RKO (cell line): ENCODE measurements at regions not wholly inside any gene's neighbourhood (a gene's known extent, or its start where the extent isn't known, plus 50 kb on each side); places are given as distances from the start of the nearest gene placed in this dataset.
A peak's percentile ranks its signal among the peaks of the same experiment; 100 is the strongest.

Experiments used
- DNase-seq: peaks from one replicate; pipeline ENCODE4 v3.0.0-alpha.2; 2016; ENCODE audit warnings: low spot score

- DNase-seq, result no peak
Measured at GRCh38 chr20:19807946-19808330, 49.9 kb downstream of the RIN2 start.

DNA sequence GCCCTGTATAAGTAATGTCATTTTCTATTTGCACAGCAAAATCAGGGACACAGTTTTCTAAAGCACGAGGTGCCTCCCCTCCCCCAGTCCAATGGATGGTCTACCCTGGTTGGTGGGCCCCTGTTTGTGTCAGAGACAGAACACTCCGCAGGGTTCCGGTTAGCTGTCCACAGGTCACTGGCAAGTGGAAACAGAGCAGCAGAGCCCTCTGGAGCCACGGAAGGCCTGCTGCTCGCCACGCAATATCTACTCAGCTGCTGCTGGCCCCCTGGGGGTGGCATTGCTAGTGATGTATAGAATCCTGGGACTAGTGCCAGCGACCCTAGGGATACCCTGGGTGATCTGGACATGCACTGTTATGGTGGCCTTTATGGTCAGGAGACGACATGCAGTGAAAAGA, 50.4 kb downstream of the RIN2 start:
- no peak for DNase-seq

DNA sequence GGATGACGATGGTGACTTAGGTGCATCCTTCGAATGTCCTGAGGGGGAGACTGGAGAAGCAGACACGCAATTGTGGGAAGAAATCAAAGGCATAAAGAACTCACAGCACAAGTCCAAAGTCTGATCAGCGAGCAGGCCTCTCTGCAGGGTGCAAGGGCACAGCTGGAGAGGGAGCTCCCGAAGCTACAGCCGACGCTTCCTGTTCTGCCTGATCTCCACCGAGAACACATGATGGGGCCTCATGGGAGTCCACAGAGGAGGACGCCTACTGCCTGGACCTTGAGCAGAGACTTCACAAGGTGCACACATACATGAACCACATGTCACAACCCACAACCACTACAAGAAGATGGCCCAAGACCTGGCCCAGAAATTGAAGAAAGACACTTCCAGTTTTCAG, 51.4 kb downstream of the RIN2 start:
- DNase-seq, result no peak

DNA sequence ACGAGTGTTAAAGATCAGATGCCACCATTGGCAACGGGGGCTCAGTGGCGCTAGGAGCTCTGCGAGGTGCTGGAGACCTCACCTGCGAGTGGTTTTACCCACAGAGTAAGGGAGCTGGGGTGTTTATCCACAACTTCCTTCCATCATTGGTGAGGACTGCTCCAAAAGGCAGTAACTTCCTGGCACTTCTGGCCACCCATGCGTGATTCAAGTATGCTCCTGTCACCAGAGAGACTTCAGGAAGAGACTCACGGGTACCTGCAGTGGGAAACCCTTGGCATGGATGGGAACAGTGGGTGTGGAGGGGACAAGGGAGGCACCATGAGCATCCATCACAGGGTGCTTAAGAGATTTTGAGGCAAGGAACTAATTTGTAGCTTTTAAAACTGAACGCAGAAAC, 53.2 kb downstream of the RIN2 start:
- DNase-seq, result no peak

GRCh38 chr20:19812056-19812455, 54.0 kb downstream of the RIN2 start:
- DNase-seq, result no peak

DNA sequence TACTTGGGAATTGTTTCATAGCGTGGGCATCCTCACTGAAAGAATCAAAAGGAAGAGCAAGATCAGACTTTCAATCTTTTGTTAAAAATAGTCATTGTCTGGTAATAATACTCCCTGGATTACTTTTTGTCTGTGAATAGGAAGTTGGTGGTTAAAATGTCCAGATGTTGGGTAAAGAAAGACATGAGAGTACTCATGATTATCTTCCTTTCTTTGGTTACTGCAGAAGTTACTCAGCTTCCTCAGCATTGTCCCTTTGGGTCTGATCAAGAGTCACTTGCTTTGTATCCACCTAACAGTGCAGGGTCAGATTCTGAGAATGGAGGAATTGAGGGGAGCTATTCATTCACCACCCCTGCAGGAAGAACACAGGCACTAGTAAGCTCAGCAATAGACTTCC, 54.6 kb downstream of the RIN2 start:
- no peak for DNase-seq

- DNase-seq, result no peak
Measured at GRCh38 chr20:19813846-19814640, 56.0 kb downstream of the RIN2 start.

GRCh38 chr20:19815553-19815991, 57.5 kb downstream of the RIN2 start:
- DNase-seq, result peak; percentile 98

DNA sequence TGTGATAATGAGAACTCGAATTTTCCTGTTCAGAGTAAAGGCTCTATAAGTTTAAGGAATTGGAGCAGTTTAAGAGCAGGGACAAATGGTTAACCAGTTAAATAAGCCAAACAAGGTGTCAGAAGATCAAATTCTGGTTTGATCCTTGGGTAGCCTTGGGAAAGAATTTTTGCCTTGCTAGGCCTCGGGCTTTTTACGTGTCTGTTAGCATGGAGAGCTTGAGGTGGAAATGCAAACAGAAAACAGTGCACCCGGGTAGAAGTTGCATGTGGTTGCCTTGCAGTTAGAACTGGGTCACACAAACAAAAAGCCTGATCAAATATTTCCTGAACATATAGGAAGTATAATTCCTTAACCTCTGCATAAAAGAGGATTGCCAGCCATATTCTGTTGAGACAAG, 58.3 kb downstream of the RIN2 start:
- DNase-seq, result no peak

DNA sequence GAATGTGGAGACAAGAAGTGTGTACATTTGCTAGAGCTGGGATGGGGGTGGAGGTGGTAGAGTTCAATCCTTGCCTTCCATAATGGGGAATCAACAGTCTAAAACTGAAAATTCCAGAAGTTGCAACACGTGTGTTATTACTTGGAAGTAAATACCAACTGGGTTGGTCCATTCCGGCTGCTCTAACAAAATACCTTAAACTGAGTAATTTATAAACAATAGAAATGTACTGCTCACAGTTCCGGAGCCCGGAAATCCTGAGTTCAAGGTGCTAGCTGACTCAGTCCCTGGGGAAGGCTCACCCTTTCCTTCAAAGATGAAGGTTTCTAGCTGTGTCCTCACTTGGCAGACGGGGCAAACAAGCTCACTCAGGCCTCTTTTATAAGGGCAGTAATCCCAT, 59.0 kb downstream of the RIN2 start:
- DNase-seq, result peak; percentile 60

DNA sequence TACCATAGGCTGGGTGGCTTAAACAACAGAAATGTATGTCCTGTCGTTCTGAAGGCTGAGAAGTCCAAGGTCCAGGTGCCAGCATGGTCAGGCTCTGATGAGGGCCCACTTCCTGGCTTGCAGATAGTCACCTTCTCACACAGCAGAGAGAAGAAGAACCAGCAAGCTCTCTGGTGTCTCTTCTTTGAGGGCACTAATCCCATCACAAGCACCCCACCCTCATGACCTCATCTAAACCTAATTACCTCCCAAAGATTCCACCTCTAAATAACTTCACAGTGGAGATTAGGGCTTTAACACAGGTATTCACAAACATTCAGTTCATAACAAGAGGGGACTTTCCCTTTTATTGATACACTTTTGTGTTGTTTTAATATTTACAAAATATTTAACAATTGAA, 61.1 kb downstream of the RIN2 start:
- no peak for DNase-seq

- no peak for DNase-seq
Measured at GRCh38 chr20:19820555-19821211, 62.6 kb downstream of the RIN2 start.

GRCh38 chr20:19821606-19822005, 63.5 kb downstream of the RIN2 start:
- DNase-seq, result no peak

DNA sequence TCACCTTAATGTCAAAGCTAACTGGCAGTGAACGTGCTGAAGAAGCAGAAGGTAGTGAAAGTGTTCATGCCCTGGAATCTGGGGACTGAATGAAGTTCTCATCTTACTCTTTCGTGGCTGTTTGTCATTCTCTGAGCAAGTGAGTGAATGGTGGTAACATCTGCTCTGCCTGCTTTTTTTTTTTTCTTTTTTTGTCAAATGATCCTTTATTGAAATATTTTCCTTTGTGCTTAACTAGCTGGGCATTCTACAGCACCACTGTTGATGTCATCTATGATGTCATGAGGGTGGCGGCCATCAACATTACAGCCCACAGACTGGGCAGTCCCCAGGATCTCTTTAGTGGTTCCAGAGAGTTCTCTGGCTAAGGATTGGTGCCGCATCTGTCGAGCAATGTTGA, 65.2 kb downstream of the RIN2 start:
- DNase-seq, result no peak

DNA sequence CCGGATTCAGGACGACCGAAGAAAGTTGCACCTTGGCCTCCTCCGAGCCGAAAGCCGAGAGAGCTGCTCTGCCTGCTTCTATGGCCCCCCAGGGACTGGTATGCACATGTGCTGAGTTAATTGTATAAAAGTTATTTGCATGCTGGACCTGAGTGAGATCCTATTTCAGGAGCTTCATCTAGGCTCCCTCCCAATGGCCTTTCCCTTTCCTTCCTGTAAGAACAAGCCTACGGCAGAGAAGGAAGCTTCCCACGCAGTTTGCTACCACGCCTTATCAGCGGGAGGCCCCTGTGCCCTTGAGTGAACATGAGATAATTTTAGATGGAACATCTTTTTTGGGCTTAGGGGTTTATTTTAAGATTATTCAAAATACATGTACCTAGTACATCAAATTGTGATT, 65.9 kb downstream of the RIN2 start:
- no peak for DNase-seq

GRCh38 chr20:19824861-19825260, 66.8 kb downstream of the RIN2 start:
- DNase-seq, result no peak

GRCh38 chr20:19826179-19826914, 68.3 kb downstream of the RIN2 start:
- no peak for DNase-seq

GRCh38 chr20:19827818-19828217, 69.8 kb downstream of the RIN2 start:
- DNase-seq, result no peak

GRCh38 chr20:19828232-19828631, 70.2 kb downstream of the RIN2 start:
- DNase-seq, result peak; percentile 94

DNA sequence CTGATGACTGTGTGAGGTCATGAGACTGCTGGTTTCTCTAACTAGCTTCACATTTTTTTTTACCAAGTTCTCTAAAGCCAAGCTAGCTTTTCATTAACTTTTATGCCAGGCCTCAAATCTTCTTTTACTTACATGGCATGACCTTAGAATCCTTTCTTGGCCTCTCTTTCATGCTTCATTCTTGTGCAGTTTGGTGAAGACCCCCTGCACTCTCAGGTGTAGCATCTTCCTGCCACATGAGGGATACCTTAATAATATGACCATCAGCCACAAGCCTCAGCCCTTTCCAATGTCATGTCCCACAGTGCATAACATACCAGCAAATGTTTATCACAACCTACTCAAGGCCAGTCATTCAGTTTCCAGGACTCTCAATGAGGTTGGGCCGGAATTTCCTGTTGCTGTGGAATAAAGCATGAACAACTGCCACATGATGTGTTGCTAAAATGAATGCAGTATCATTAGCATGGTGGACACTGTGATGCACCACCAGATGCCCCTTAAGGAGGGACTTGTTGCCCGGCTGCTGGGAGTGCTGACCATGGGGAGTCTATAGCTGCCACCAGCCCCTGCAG, 72.2 kb downstream of the RIN2 start:
- no peak for DNase-seq

GRCh38 chr20:19832875-19833274, 74.8 kb downstream of the RIN2 start:
- DNase-seq, result no peak

DNA sequence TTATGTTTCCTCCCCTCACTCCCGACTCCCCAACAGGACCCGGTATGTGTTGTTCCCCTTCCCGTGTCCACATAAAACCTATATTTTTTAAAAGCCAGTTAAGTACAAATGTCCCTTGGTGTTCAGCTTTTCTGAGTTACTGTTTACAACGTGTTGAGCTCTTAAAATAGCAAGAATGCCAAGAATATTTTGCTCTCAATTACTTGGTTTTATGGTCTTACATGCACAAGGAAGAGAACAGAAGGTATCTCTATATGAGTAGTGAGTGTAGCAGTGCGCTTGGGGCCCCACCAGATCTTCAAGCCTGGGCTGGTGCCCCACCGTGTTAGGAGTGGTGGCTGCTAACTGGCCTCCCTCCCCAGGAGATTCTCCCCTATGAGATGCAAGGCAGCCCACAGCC, 75.3 kb downstream of the RIN2 start:
- no peak for DNase-seq

DNA sequence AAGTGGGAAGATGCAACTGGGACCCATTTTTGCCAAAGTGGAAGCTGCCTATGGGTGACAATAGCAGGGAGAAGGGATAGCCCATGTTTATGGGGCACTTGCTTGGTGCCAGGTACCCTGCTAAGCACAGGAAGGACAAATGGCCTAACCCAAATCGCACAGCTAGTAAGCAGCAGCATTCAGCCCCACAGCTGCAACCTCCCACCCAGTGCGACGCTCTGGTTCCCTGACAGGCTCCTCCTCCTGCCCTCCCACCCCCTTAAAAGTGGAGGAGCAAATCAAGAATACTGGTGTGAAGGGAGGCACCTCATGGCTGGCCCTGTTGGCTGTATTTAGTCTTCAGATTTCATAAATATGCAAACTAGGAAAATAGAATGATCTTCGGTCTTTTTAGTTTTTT, 76.2 kb downstream of the RIN2 start:
- DNase-seq, result no peak
